HEK293 (cell line): ENCODE measurements at regions not wholly inside any gene's neighbourhood (a gene's known extent, or its start where the extent isn't known, plus 50 kb on each side); places are given as distances from the start of the nearest gene placed in this dataset.

Experiments used
- CTCF ChIA-PET: fragments of 350-600 bp; formaldehyde crosslinking; extraction: SDS; loops from one replicate; lab custom pipeline; 2021; ENCODE audit warnings: antibody characterized with exemption; lab: Yijun Ruan, JAX
- POLR2A ChIA-PET: fragments of 300-600 bp; formaldehyde crosslinking; extraction: SDS; loops from one replicate; lab custom pipeline; 2020; ENCODE audit warnings: antibody characterized with exemption, inconsistent platforms; lab: Yijun Ruan, JAX
- H3K27ac ChIP-seq: fragments of 200-500 bp; sonication (Bioruptor generic); 2 replicates; pipeline ENCODE4 v1.5.1; 2014; ENCODE audit warnings: low read depth, low read length, control low read depth, inconsistent platforms; ENCODE audit errors: extremely low read depth
- H3K36me3 ChIP-seq, 2 experiments: fragments of 200-500 bp in 1 of 2; sonication (Bioruptor generic) in 1 of 2; 1 replicate in 1 of 2; 2 replicates in 1 of 2; pipeline ENCODE4 v1.5.1; 2014 to 2017; ENCODE audit warnings: inconsistent platforms in 2 of 2, low read length in 2 of 2; ENCODE audit not compliant: control insufficient read depth in 2 of 2, insufficient read depth in 1 of 2
- H3K4me1 ChIP-seq: fragments of 200-500 bp; sonication (Bioruptor generic); 2 replicates; pipeline ENCODE4 v1.5.1; 2014; ENCODE audit warnings: mild to moderate bottlenecking, low read length, inconsistent platforms; ENCODE audit not compliant: control insufficient read depth, insufficient read depth
- H3K4me3 ChIP-seq: 2 replicates; pipeline ENCODE4 v1.5.1; 2011; ENCODE audit warnings: low read depth, mild to moderate bottlenecking, control low read depth, low read length, moderate library complexity
- H3K9me3 ChIP-seq: fragments of 200-500 bp; sonication (Bioruptor generic); 2 replicates; pipeline ENCODE4 v1.5.1; 2014; ENCODE audit warnings: low read depth, low read length, inconsistent platforms; ENCODE audit not compliant: control insufficient read depth, insufficient read depth
- BCL11B ChIP-seq: fragments of 450-650 bp; formaldehyde crosslinking; IDR thresholded peaks from 2 replicates; pipeline ENCODE4 v1.5.1; 2016; ENCODE audit warnings: low read depth, missing biosample characterization, missing genetic modification characterization
- FEZF1 ChIP-seq: fragments of 450-650 bp; formaldehyde crosslinking; IDR thresholded peaks from 2 replicates; pipeline ENCODE4 v1.5.1; 2016; ENCODE audit warnings: missing biosample characterization, missing genetic modification characterization
- GFI1B ChIP-seq: fragments of 450-650 bp; formaldehyde crosslinking; IDR thresholded peaks from 2 replicates; pipeline ENCODE4 v1.5.1; 2016; ENCODE audit warnings: missing biosample characterization, missing genetic modification characterization
- HOXC10 ChIP-seq: sonication (generic); formaldehyde crosslinking; IDR thresholded peaks from 2 replicates; pipeline ENCODE4 v1.8.1; 2023; ENCODE audit warnings: mild to moderate bottlenecking, missing genetic modification reagents
- INSM2 ChIP-seq: fragments of 450-650 bp; formaldehyde crosslinking; IDR thresholded peaks from 2 replicates; pipeline ENCODE4 v1.5.1; 2016; ENCODE audit warnings: missing biosample characterization, missing genetic modification characterization
- KLF16 ChIP-seq: fragments of 450-650 bp; formaldehyde crosslinking; IDR thresholded peaks from 2 replicates; pipeline ENCODE4 v1.5.1; 2017; ENCODE audit warnings: missing biosample characterization, missing genetic modification characterization
- SALL2 ChIP-seq: fragments of 450-650 bp; formaldehyde crosslinking; IDR thresholded peaks from 2 replicates; pipeline ENCODE4 v1.5.0; 2017; ENCODE audit warnings: missing biosample characterization, mild to moderate bottlenecking, missing genetic modification characterization, borderline replicate concordance
- ZBTB10 ChIP-seq: fragments of 450-650 bp; formaldehyde crosslinking; IDR thresholded peaks from 2 replicates; pipeline ENCODE4 v1.5.1; 2016; ENCODE audit warnings: missing biosample characterization, missing genetic modification characterization
- ZBTB21 ChIP-seq: fragments of 450-650 bp; formaldehyde crosslinking; IDR thresholded peaks from 2 replicates; pipeline ENCODE4 v1.5.1; 2017; ENCODE audit warnings: missing biosample characterization, missing genetic modification characterization
- ZNF140 ChIP-seq: fragments of 450-650 bp; formaldehyde crosslinking; IDR thresholded peaks from 2 replicates; pipeline ENCODE4 v1.5.1; 2016; ENCODE audit warnings: missing biosample characterization, missing genetic modification characterization
- ZNF146 ChIP-seq: fragments of 450-650 bp; formaldehyde crosslinking; IDR thresholded peaks from 2 replicates; pipeline ENCODE4 v1.5.1; 2016; ENCODE audit warnings: missing biosample characterization, missing genetic modification characterization
- ZNF2 ChIP-seq: fragments of 450-650 bp; formaldehyde crosslinking; IDR thresholded peaks from 2 replicates; pipeline ENCODE4 v1.5.1; 2016; ENCODE audit warnings: missing biosample characterization, missing genetic modification characterization
- ZNF202 ChIP-seq: fragments of 450-650 bp; formaldehyde crosslinking; IDR thresholded peaks from 2 replicates; pipeline ENCODE4 v1.5.1; 2016; ENCODE audit warnings: missing biosample characterization, missing genetic modification characterization, borderline replicate concordance
- ZNF214 ChIP-seq: fragments of 450-650 bp; formaldehyde crosslinking; IDR thresholded peaks from 2 replicates; pipeline ENCODE4 v1.5.1; 2017; ENCODE audit warnings: missing biosample characterization, mild to moderate bottlenecking, missing genetic modification characterization, borderline replicate concordance
- ZNF266 ChIP-seq: fragments of 450-650 bp; formaldehyde crosslinking; IDR thresholded peaks from 2 replicates; pipeline ENCODE4 v1.5.1; 2016; ENCODE audit warnings: missing biosample characterization, missing genetic modification characterization, low read depth
- ZNF366 ChIP-seq: fragments of 450-650 bp; formaldehyde crosslinking; conservative IDR thresholded peaks from 2 replicates; pipeline ENCODE4 v1.5.1; 2016; ENCODE audit warnings: missing biosample characterization, missing genetic modification characterization
- ZNF548 ChIP-seq: fragments of 450-650 bp; formaldehyde crosslinking; IDR thresholded peaks from 2 replicates; pipeline ENCODE4 v1.5.1; 2016; ENCODE audit warnings: missing biosample characterization, missing genetic modification characterization
- ZNF549 ChIP-seq: fragments of 450-650 bp; IDR thresholded peaks from 2 replicates; pipeline ENCODE4 v1.5.1; 2018; ENCODE audit warnings: missing biosample characterization, missing genetic modification characterization, mild to moderate bottlenecking, inconsistent platforms, moderate library complexity
- ZNF596 ChIP-seq: fragments of 450-650 bp; IDR thresholded peaks from 2 replicates; pipeline ENCODE4 v1.5.0; 2018; ENCODE audit warnings: missing biosample characterization, mild to moderate bottlenecking, missing genetic modification characterization, moderate library complexity
- ZNF623 ChIP-seq: fragments of 450-650 bp; formaldehyde crosslinking; IDR thresholded peaks from 2 replicates; pipeline ENCODE4 v1.5.1; 2016; ENCODE audit warnings: missing biosample characterization, missing genetic modification characterization
- ZNF76 ChIP-seq: fragments of 450-650 bp; formaldehyde crosslinking; IDR thresholded peaks from 2 replicates; pipeline ENCODE4; 2016; ENCODE audit warnings: low read depth, missing biosample characterization, missing genetic modification characterization, borderline replicate concordance
- ZNF777 ChIP-seq: fragments of 450-650 bp; formaldehyde crosslinking; IDR thresholded peaks from 2 replicates; pipeline ENCODE4 v1.5.1; 2017; ENCODE audit warnings: missing biosample characterization, missing genetic modification characterization, borderline replicate concordance
- ZNF843 ChIP-seq: fragments of 450-650 bp; formaldehyde crosslinking; IDR thresholded peaks from 2 replicates; pipeline ENCODE4 v1.5.1; 2016; ENCODE audit warnings: missing biosample characterization, missing genetic modification characterization
- ZSCAN16 ChIP-seq: fragments of 450-650 bp; formaldehyde crosslinking; IDR thresholded peaks from 2 replicates; pipeline ENCODE4 v1.5.1; 2016; ENCODE audit warnings: missing biosample characterization, missing genetic modification characterization
- TF ChIP-seq, protein P1 (sequence below): IDR thresholded peaks from 2 replicates; pipeline ENCODE4 v1.6.1; 2011; ENCODE audit warnings: mild to moderate bottlenecking, low read depth, low read length, borderline replicate concordance
- TF ChIP-seq, protein P2 (sequence below): fragments of 450-650 bp; formaldehyde crosslinking; IDR thresholded peaks from 2 replicates; pipeline ENCODE4 v1.5.1; 2016; ENCODE audit warnings: missing biosample characterization, missing genetic modification characterization
- TF ChIP-seq, protein P3 (sequence below): fragments of 450-650 bp; formaldehyde crosslinking; IDR thresholded peaks from 2 replicates; pipeline ENCODE4 v1.5.1; 2017; ENCODE audit warnings: missing biosample characterization, missing genetic modification characterization

- H3K4me1 ChIP-seq: no peaks in the 10 kb centered on the region
- H3K9me3 ChIP-seq: no peaks in the 10 kb centered on the region
- no peak overlapping the region for H3K4me3 ChIP-seq
- TF ChIP-seq INSM2 (tag by site-specific recombination) (no peak), ZNF366 (tag by site-specific recombination) (no peak), ZNF146 (no peak), ZSCAN16 (tag by site-specific recombination) (no peak), ZBTB21 (tag by site-specific recombination) (no peak), ZNF548 (tag by site-specific recombination) (no peak), ZNF623 (tag by site-specific recombination) (no peak), ZNF549 (no peak), ZNF843 (no peak), GFI1B (tag by site-specific recombination) (no peak), BCL11B (tag by site-specific recombination) (no peak), ZNF596 (tag by site-specific recombination) (no peak)
- TF ChIP-seq, protein P1, sequence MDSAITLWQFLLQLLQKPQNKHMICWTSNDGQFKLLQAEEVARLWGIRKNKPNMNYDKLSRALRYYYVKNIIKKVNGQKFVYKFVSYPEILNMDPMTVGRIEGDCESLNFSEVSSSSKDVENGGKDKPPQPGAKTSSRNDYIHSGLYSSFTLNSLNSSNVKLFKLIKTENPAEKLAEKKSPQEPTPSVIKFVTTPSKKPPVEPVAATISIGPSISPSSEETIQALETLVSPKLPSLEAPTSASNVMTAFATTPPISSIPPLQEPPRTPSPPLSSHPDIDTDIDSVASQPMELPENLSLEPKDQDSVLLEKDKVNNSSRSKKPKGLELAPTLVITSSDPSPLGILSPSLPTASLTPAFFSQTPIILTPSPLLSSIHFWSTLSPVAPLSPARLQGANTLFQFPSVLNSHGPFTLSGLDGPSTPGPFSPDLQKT: no peak
- TF ChIP-seq, protein P2, sequence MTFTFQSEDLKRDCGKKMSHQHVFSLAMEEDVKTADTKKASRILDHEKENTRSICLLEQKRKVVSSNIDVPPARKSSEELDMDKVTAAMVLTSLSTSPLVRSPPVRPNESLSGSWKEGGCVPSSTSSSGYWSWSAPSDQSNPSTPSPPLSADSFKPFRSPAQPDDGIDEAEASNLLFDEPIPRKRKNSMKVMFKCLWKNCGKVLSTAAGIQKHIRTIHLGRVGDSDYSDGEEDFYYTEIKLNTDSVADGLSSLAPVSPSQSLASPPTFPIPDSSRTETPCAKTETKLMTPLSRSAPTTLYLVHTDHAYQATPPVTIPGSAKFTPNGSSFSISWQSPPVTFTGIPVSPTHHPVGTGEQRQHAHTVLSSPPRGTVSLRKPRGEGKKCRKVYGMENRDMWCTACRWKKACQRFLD (tag by site-specific recombination): no peak
- ChIA-PET CTCF (no interaction called here), POLR2A (no interaction called here)
- H3K36me3 ChIP-seq: no peaks in the 10 kb centered on the region
- H3K27ac ChIP-seq: no peak overlapping the region
Observed at GRCh38 chr3:5489536-5489935, 302.0 kb downstream of the EDEM1 start.

- no peaks in the 10 kb centered on the region for H3K9me3 ChIP-seq
- H3K4me1 ChIP-seq: no peaks in the 10 kb centered on the region
- ChIA-PET POLR2A (no interaction called here), CTCF (no interaction called here)
- H3K36me3 ChIP-seq: no peaks in the 10 kb centered on the region
- no peak overlapping the region for H3K4me3 ChIP-seq
- H3K27ac ChIP-seq: no peak overlapping the region
- TF ChIP-seq ZNF76 (tag by site-specific recombination) (no peak), ZNF140 (tag by site-specific recombination) (no peak), ZNF2 (no peak), HOXC10 (CRISPR knock-in tag) (no peak), ZBTB10 (tag by site-specific recombination) (no peak), ZNF266 (no peak), SALL2 (no peak), ZNF777 (tag by site-specific recombination) (no peak), FEZF1 (tag by site-specific recombination) (no peak), KLF16 (tag by site-specific recombination) (no peak), ZNF214 (no peak), ZNF202 (tag by site-specific recombination) (no peak)
- TF ChIP-seq, protein P3, sequence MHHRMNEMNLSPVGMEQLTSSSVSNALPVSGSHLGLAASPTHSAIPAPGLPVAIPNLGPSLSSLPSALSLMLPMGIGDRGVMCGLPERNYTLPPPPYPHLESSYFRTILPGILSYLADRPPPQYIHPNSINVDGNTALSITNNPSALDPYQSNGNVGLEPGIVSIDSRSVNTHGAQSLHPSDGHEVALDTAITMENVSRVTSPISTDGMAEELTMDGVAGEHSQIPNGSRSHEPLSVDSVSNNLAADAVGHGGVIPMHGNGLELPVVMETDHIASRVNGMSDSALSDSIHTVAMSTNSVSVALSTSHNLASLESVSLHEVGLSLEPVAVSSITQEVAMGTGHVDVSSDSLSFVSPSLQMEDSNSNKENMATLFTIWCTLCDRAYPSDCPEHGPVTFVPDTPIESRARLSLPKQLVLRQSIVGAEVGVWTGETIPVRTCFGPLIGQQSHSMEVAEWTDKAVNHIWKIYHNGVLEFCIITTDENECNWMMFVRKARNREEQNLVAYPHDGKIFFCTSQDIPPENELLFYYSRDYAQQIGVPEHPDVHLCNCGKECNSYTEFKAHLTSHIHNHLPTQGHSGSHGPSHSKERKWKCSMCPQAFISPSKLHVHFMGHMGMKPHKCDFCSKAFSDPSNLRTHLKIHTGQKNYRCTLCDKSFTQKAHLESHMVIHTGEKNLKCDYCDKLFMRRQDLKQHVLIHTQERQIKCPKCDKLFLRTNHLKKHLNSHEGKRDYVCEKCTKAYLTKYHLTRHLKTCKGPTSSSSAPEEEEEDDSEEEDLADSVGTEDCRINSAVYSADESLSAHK: no peak
Observed at GRCh38 chr3:5494905-5495519, 307.5 kb downstream of the EDEM1 start.
